ENCODE measurements at regions not wholly inside any gene's neighbourhood (a gene's known extent, or its start where the extent isn't known, plus 50 kb on each side); places are given as distances from the start of the nearest gene placed in this dataset.

DNA sequence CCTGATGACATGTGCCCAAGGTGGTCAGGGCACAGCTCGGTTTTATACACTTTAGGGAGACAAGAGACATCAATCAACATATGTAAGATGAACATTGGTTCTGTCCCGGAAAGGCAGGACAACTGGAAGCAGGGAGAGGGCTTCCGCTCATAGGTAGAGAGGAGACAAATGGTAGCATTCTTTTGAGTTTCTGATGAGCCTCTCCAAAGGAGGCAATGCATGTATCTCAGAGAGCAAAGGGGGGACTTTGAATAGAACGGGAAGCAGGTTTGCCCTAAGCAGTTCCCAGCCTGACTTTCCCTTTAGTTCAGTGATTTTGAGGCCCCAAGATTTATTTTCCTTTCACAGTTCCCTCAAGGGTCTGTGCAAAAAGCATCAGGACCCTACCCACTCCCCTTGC is 172.4 kb upstream of the TNRC6C start:
- TF ChIP-seq, protein P1, sequence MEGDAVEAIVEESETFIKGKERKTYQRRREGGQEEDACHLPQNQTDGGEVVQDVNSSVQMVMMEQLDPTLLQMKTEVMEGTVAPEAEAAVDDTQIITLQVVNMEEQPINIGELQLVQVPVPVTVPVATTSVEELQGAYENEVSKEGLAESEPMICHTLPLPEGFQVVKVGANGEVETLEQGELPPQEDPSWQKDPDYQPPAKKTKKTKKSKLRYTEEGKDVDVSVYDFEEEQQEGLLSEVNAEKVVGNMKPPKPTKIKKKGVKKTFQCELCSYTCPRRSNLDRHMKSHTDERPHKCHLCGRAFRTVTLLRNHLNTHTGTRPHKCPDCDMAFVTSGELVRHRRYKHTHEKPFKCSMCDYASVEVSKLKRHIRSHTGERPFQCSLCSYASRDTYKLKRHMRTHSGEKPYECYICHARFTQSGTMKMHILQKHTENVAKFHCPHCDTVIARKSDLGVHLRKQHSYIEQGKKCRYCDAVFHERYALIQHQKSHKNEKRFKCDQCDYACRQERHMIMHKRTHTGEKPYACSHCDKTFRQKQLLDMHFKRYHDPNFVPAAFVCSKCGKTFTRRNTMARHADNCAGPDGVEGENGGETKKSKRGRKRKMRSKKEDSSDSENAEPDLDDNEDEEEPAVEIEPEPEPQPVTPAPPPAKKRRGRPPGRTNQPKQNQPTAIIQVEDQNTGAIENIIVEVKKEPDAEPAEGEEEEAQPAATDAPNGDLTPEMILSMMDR (IDR thresholded peaks at IDR 0.05) = no peak
- TF ChIP-seq POLR2AphosphoS5 (IDR thresholded peaks at IDR 0.05) = no peak

Data from breast epithelium (tissue), 3 donors.